HK-2 (cell line): ENCODE measurements at regions not wholly inside any gene's neighbourhood (a gene's known extent, or its start where the extent isn't known, plus 50 kb on each side); places are given as distances from the start of the nearest gene placed in this dataset.
"Not testable (repeated sequence)": the region's sequence is repeated elsewhere in the genome, so short reads cannot be mapped to it uniquely, and the experiment has no call there.

Experiments
- DNase-seq: peaks from one replicate; pipeline ENCODE4 v3.0.0-alpha.2; 2018; ENCODE audit not compliant: unreplicated experiment

GRCh38 chr2:234898534-234899053 is 53.2 kb upstream of the SH3BP4 start:
- no peak for DNase-seq

- not testable (repeated sequence) for DNase-seq
Observed at GRCh38 chr2:234888442-234888841, 63.4 kb upstream of the SH3BP4 start.

DNA sequence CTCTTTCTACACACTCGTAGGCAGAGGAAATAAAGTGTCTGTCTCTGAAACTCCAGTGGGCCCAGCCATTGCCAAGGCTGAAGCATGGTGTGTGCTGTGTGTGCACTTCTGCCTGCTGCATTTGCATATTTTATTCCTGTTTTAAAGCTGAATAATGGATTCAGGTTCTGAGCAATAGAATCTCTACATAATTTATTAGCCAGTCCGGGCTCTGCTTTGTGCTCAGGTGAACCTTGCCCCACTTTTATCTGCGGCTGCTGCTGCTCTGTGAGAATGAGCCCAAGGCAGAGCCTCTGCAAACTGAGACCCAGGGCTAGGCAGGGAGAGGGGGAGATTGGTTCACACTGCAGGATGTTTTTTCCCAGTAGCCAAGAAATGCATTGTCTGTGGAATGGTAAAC is 64.6 kb upstream of the SH3BP4 start:
- no peak for DNase-seq

DNA sequence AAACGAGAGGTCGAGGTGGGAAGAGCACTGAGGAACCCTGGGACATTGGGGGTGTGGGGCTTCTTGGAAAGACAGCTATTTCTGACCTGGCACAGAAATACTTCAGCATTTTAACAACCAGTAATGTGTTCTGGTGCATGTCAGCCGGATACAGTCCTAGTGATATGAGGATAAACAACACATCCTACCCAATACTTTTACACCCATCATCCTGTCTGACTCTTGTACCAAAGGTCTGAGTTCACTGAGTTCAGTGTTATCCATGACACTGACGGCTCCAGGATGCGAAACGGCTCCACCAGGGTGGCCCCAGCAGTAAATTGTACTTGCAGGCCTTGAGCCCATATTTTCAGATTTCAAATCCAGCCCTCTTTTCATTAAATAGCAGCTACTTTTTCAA is 65.9 kb upstream of the SH3BP4 start:
- DNase-seq, result no peak

DNA sequence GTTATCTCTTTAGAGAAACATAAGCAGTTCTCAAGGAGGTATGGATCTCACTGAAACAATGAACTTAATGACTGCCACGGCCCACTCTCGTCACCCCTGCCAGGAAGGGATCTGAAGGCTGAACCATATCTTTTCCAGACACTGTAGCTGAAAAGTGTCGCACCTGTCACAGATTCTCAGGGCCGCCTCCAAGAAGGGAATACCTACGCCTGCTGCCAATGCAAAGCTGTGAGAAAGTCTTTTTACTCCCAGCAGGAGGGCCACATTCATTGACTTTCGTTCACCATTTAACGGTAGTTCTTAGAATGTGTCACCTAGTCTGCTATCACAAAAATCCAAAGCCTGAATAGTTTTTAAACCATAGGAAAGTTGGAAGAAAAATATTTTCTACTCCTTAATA is 66.7 kb upstream of the SH3BP4 start:
- DNase-seq, result no peak

- DNase-seq, result no peak
Observed at GRCh38 chr2:234884591-234884990, 67.2 kb upstream of the SH3BP4 start.

DNA sequence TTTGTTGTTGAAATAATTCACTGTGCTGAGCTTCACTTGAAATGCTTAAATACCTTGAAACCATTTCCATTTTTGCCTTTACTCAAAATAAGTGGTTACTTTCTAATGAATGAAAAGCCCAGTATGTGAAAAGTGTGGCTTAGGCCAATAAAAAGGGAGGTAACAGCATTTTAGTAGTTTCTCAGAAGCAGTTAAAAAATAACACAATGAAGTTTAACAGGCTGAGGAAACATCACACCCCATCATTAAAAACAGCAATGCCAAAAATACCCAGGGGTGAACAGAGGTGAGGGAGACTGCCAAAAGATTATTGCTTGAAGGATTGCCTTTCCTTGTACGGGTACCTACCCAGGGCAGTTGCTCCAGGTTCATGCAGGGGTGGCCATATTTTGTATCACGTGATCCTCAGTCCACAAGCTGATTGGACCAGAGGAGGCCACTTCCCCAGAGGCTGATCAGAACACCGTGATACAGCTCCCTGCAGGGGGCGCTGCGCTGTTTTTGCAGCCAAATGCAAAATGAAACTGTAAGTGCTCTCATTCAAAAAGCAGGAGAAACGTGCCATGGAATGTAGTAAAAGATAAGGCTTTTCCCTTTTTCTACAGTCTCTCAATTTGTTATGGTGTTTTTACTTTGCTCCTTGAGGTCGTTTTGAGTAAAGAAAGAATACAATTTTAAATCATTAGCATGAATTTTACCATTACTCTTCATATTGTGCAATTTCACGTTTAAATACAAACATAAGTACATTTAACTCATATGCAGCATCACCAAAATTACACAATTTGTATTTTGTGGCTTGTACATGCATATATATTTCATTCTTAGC is 70.2 kb upstream of the SH3BP4 start:
- DNase-seq, result peak; percentile 95

GRCh38 chr2:234880551-234881211 is 71.1 kb upstream of the SH3BP4 start:
- peak; percentile 42 for DNase-seq

GRCh38 chr2:234879671-234880455 is 72.0 kb upstream of the SH3BP4 start:
- DNase-seq, result no peak

GRCh38 chr2:234876621-234877020 is 75.2 kb upstream of the SH3BP4 start:
- DNase-seq, result not testable (repeated sequence)

DNA sequence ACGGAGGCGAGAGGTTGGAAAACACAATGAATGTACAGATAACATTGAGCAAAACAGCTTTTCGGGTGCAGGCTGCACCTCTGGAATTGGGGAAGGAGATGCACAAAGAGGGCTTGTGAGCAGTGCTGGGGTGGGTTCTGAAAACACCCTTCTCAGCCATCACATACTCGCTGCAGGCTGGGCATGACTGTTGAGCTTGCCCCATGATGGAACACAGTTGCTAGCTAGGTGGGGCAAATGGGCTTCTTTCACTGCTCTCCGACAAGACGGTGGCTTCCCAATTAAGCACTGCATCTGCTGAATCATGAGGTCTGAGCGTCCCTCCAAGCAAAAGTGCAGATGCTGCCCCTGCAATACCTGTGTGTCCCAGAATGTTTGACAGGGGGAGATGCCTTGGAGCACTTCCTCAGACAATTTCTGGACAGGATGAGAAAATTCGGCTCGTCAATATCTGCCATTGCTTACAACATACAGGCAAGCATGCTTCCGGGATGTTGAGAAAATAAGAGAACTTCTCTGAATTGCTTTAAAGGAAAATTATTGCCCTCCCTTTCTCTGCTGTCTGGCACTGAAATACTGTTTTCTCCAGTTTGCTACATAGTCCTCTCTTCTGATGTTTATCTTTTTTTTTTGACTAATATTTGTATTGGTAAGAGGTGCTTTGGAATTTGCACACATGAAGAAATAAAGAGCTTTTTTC is 77.3 kb upstream of the SH3BP4 start:
- DNase-seq, result no peak

GRCh38 chr2:234873828-234874173 is 78.0 kb upstream of the SH3BP4 start:
- no peak for DNase-seq

GRCh38 chr2:234873103-234873827 is 78.6 kb upstream of the SH3BP4 start:
- DNase-seq, result no peak

DNA sequence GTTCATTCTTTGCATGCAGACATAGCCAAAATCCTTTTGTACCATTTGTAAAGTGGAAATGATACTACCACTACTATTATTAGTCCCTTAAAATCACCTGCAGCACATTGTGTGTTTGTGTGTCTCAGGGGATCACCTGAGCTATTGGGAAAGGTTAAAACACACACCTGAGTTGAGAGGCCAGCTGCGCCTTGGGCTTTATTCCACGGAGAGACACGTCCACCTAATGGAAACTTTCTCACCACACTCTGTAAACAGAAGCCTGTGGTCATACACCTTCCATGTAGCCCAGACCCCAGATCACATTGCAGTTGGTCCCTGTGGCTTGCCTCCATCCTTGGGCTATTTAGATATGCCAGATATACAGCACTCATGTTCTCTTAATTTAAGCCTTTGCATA is 81.8 kb upstream of the SH3BP4 start:
- DNase-seq, result no peak

DNA sequence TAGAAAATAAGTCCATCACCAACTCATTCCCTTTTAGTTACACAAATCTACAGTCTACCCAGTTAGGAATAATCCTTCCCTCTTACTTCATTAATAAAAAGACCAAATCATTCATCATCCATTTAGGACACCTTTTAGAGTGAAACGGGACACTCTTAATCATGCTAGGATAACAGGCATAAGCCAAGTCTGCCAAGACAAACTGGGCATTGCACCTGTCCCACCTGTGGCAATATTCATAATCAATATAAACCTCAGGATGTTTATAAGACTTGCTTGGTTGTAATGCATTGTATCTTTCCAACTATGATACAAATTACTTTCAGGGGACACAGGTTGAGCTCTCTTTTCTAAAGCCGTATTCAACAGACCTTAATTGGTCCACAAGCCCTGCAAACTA is 82.7 kb upstream of the SH3BP4 start:
- no peak for DNase-seq

GRCh38 chr2:234867882-234868285 is 83.9 kb upstream of the SH3BP4 start:
- no peak for DNase-seq

DNA sequence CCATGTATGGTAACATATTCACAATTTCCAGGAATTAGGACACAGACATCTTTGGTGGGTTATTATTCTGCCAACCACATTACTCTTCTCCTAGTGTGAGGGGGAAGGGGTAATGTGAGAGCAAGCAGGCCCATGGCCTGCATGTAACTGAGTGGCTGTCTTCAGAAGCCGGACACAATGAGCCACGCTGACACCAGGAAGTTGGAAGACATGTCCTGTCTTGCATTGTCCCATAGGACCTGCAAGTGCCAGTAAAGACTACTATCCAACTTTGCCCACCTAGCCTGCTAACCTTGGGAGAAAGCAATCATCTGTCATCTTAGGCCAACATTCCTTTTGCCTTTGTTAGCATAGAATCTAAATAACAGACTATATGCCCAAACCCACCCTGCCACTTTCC is 86.2 kb upstream of the SH3BP4 start:
- DNase-seq, result no peak

- no peak for DNase-seq
Observed at GRCh38 chr2:234865040-234865439, 86.8 kb upstream of the SH3BP4 start.

DNA sequence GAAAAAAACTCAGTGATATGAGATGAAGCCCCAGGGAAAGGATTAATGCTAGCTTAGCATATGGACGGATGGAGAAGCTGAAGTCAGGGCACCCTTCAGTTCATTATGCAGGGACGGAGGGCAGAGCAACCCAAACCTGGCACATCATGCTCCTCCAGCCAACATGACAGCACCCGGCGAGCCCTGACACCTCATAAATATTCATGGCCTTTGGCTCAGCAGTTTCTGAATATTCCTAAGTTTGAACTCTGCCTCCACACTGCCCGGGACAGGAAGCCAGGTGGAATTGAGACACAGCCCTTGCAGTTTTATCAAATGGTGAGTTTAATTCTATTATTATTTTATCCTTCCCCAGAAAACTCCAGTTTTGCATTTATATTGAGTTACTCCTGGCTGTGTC is 87.3 kb upstream of the SH3BP4 start:
- DNase-seq, result no peak

DNA sequence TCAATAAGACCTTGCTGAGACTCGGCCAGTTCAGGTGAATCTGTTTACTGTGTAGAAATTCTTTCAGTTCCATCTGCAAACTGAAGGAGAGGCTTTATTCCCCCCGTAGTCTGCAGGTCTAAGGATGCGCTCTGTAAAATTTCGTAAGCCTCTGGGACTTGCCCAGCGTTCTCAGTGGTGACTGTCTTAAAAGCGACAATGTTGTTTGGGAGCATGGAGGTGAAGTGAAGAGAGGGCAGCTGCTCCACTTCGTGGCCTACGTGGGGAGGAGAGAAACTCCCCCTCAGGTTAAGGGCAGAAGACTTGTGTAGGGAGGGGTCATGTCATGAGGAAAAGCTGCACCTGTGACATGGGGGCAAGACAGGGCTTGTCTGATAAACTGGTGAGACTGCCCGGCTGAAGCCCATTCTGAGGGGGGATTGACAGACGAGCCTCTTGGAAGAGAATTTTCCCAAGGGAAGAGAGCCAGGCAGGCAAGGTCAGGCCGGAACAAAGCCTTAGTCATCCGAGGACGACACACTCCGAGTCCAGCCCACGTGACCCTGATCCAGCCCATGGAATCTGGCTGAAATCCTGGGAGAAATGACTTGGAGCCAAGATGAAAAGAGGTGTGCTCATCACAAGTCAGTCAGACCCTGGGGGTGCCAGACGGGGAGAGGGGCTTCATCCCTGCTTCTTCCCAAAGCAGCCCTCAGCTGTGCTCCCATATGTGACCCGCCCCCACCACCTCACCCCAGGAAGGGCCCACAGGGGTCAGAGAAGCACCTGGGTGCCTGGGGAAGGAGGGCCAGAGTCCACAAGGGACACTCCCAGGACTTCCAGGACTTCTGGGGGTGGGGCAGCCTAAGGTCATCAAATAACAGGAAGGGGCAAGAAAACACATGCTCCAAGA is 88.5 kb upstream of the SH3BP4 start:
- no peak for DNase-seq
